Smooth muscle cell of the brain vasculature (primary cell): ENCODE measurements at regions not wholly inside any gene's neighbourhood (a gene's known extent, or its start where the extent isn't known, plus 50 kb on each side); places are given as distances from the start of the nearest gene placed in this dataset.

ENCODE experiments used
- DNase-seq: peaks from one replicate; pipeline ENCODE4 v3.0.0-alpha.2; 2012; ENCODE audit warnings: low read depth, low spot score

GRCh38 chr15:39365161-39365560, 215.7 kb upstream of the THBS1 start:
- DNase-seq = no peak

GRCh38 chr15:39365873-39366272, 215.0 kb upstream of the THBS1 start:
- no peak for DNase-seq

- DNase-seq = no peak
Measured at GRCh38 chr15:39367596-39367995, 213.3 kb upstream of the THBS1 start.

- no peak for DNase-seq
Measured at GRCh38 chr15:39369768-39370167, 211.1 kb upstream of the THBS1 start.

DNA sequence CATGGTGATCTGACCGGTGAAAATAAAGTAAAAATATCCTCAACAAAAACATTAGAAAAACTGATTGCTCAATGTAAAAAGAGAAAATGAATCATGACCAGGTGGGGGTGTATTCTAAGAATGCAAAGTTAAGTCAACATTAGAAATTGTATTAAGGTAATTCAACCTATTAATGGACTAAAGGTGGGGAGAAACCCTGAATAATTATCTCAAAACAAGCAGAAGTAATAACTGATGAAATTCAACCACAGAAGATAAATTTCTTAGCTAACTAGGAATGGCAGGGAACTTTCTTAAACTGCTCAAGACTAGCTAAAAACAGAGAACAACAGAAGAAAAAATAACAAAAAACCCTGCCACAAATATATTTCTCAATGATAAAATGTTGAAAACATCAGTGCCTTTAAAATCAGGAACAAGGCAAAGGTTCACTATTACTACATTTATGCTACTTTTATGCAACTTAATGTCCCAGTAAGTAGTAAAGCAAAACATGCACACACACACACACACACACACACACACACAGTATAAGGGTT, 204.4 kb upstream of the THBS1 start:
- DNase-seq = no peak

GRCh38 chr15:39381517-39381916, 199.4 kb upstream of the THBS1 start:
- DNase-seq = no peak

- DNase-seq = no peak
Measured at GRCh38 chr15:39388118-39388517, 192.8 kb upstream of the THBS1 start.

DNA sequence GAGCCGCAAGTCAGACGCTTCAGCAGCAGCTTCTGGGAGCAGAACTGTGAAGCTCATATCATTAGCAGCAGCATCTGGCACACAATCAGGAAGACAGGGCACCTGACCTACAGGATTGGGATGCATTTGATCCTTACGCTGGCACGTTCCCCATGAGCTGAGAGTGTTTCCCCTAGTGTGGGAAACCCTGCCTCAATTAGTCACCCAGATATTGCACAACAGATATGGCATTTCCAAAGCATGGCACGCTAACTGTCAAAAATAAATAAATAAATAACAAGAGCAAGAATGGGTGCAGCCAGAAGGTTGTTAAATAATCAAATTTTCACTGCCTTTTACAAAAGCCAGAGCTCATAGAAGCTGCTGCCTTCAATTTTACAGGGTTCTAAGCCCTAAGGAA, 189.6 kb upstream of the THBS1 start:
- no peak for DNase-seq

GRCh38 chr15:39392469-39393047, 188.3 kb upstream of the THBS1 start:
- no peak for DNase-seq

DNA sequence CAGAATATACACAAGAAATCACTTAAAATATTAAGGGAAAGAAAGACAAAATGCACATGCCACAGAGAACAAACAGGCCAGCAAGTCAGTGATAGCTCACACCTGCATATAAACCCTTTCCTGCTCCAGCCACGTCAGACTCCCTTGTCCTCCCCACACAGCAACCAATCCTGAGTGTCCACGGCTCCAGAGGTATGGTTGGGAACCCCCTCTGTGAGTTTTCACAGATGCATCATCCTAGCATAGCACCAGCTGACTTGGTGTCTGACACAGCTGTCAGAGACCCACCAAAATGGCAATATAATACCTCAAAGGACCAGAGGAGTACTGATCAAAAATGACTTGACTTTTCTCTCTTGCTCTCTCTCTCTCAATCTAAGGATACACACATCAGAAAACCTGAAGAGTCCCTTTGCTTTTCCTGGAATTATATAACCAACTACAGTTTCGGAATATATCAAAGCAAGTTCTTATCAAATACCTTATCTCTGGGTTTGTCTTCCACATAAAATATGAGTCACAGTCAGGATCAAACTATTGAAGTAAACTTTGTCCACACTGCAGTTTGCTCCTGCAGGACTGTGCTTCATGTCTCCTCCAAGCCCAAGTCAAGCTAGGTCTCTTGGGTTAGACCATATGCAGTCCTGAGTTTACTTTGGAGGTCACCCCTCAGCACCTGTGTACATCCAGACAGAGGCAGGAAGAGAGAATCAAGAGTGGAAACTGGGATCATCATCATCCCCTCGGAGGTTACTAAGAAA, 187.1 kb upstream of the THBS1 start:
- DNase-seq = no peak

GRCh38 chr15:39394496-39394895, 186.4 kb upstream of the THBS1 start:
- DNase-seq = no peak

DNA sequence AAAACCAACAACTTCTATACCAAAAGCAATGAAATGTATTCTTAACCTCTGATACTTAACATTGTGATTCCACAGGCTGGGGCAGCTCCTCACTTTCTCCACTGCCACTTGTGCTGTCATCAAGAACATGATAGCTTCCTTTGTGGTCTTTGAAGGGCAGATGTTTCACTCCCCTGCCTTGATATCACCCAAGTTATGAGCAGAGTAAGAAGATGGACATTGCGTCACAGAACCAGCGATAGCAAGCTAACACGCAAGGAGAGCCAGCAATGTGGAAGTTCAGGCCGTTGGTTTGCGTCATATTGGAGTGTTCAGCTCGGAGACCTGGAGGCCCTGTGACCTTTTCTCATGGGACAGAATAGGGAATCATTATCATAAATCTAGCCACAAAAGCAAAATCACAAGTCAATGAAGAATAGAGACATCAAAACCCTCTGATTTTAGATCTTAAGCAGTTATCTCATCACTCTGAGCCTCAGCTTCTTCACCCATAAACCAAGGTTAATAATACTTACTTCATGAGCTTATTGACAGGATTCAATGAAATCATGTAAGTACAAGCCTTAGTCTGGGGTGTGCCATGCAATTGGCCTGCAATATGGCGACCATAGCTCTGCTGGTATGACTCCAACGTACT, 183.8 kb upstream of the THBS1 start:
- DNase-seq = no peak

DNA sequence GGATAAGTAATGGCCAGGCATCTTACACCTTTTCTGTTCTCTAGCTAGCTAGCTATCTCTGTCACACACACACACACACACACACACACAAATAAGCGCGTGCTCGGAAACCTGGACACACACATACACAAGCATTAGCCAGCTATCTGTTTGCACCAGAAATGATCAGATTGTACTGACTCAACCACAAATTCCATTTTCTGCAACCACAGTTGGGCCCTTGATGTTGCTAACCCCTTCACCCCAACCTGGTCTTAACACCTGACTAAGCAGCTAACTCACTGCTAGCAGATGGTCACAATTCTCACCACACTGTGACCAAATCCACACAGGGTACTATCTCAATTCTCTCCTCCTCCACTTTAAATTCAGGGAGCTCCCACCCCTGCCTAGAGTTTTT, 183.0 kb upstream of the THBS1 start:
- no peak for DNase-seq

DNA sequence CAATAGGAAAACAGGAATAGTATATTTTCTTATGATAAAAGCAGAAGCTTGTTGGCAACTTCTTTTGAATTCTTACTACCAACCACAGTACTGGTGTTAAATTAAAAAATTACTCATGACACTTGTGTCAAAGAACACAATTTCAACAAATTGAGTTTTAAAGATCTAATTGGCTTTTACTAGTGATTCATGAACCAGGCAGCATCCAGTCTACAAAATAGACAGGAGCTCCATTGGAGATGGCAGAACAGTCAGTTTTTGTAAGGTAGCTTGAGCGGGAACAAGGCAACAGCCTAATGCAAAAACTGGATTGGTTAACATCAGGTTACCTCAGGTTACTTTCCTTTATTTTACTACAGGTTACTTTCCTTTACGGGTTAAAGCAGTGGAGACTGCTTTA, 181.3 kb upstream of the THBS1 start:
- no peak for DNase-seq

DNA sequence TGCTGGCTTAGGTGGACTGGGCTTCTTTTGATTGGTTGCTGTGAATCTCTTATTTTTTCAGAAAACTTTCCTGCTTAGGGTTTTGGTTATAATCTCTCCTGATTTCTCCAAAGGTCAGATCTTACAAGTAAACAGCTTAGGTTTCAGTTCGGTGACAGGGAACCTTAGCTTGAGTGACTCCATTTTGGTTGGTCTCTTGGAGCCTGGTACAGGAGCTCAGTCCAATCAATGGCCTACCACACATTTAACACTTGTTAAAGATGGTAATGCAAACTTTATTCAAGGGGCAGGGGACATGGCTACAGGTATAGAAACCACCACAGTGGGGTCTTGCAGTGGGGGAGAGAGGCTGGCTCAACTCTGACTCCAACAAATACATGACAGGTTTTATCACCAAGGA, 180.9 kb upstream of the THBS1 start:
- DNase-seq = no peak

DNA sequence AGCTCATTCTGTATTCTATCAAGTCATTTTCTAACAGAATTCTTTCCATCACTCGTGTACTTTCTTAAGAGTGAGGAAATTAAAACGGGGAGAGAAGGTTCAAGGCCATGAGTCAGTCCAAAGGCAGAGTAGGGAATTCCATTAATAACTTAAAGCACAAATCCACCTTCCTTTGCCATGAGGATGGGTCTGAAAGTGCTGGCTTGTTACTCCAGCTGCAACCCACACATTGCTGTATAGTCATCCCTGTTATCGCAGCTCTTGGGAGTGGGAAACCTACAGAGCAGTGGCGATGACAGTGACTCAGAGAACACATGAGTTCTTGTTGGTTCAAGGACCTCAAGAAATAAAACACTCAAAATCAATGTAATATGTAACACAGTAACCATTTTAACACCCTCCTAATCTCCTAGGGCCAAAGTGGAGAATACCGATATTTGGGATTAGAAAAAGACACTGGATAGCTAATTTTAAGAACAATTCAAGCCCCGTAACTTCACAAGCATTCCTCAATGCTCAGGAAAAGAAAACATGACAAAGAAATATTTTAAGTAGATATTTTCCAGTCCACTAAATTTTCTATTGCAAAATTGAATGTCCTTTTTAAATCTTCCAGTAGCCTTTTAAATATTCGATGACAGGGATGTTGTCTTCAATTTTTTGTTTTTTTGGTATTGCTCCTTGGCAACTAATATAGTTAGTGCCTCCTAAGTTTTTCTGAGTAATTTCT, 179.9 kb upstream of the THBS1 start:
- no peak for DNase-seq

DNA sequence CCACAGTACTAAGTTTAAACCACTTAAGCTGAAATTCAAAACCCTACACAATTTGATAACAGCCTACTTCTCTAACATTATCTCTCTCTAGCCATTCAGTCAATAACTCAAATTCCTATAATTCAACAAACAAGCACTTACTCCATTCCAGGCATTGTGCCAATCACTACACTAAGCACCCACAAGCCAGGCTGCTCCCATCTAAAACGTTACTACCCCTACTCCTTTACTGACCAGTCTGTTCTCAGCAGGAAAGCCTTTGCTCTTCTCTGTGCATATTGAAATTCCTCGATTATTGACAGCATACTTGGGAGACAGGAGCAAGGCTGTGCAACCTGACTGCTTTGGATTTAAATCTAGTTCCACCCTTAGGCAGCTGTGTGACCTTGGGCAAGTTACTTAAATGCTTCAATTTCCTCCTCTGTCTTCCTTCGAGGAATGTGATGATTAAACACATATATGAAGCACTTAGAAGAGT, 177.2 kb upstream of the THBS1 start:
- DNase-seq = peak; percentile 15

DNA sequence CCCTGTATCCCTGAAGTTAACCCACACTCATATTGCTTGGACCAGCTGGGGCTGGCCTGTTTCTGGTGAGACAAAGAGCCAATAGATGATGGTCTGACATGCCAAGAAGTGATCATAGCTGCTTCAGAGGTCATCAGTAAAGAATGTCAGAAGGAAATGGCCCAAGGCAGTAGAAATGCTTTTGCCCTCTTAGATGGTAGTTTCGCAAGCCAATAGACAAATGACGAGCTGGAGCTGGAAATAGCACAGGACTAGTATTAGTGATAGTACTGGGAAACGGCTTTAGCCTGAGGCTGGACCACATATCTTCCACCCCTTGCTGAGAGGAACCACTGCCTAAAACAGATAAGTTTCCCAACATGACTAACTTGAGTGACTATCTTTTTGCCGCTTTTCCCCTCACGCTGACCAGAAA, 176.1 kb upstream of the THBS1 start:
- DNase-seq = peak; percentile 13

DNA sequence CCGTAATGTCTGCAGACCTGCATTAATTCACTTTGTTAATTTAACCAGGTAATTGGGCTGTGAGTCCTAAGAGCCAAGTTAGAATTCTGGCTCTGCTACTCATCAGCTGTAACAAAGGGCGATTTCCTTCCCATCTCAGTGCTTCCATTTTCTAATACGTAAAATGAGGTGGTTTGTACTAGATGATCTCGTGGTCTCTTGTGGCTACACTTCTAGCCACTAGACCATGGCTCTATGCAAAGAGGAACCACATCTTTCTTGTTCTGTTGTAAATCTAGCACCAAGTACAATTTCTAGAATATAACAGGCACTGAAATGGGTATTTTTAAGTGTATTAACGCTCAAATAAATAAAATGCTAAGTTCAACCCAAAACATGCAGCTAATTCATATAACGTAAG, 174.4 kb upstream of the THBS1 start:
- DNase-seq = no peak

DNA sequence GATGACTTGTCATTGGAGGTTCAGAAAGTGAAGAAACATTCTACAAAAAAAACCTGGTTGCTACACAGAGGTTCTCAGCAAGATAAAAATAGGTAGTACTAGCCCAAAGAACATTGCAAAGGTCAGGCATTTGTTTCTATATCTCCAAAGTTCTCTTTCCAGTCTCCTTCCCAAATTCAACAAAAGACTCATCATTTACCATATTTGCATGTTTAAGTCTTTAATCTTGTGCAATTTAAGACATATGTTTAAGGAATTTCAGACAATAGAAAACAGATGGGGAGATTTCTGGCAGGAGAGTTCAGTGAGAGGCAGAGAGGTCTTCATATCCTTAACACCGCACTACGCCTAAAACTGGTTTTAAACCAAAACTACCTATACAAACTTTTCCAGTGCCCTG, 173.8 kb upstream of the THBS1 start:
- no peak for DNase-seq

DNA sequence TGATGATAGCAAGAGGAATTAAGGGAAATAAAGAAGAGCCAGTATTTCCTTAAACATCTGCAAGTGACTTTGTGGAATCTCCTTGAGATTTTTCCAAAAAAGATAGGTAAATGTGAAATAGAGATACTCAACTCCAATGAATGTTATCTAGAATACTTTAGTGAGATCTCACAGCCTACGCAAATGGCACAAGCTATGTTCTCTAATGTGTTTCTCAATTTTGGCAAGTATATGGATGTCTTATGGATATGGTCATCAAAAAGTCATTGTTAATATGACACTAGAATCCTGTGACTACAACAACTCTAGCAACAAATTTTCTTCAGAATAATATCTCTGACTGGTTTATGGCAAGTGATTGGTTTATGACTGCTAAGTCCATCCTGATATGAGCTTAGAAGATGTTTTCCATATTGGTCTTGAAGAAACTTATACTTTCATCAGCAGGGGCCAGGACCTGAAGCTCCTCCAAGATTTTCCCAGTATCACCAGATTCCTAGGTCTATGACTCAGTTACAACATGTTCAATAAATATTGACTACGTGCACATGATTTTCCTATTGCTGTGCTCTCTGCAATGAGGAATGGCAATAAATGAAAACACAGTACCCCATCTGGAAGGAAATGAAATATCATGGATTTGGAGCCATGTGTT, 170.9 kb upstream of the THBS1 start:
- DNase-seq = no peak
